H9 (cell line): ENCODE measurements at regions not wholly inside any gene's neighbourhood (a gene's known extent, or its start where the extent isn't known, plus 50 kb on each side); places are given as distances from the start of the nearest gene placed in this dataset.

Experiments used
- DNase-seq: peaks from one replicate; pipeline ENCODE4 v3.0.0-alpha.2; 2017
- H2AFZ ChIP-seq: one replicate; pipeline ENCODE4 v1.6.1; 2013; ENCODE audit warnings: mild to moderate bottlenecking, low read length, control low read depth, moderate library complexity
- H2AK5ac ChIP-seq: 2 replicates; pipeline ENCODE4 v1.6.1; 2013; ENCODE audit warnings: low read length, control low read depth, mixed read lengths; ENCODE audit not compliant: insufficient read length
- H2BK120ac ChIP-seq: one replicate; pipeline ENCODE4 v1.6.1; 2013; ENCODE audit warnings: low read depth, mild to moderate bottlenecking, low read length, control low read depth, inconsistent platforms; ENCODE audit not compliant: poor library complexity, severe bottlenecking
- H2BK12ac ChIP-seq: 2 replicates; pipeline ENCODE4 v1.6.1; 2013; ENCODE audit warnings: low read length, control low read depth, mixed read lengths, low read depth; ENCODE audit not compliant: insufficient read length
- H2BK15ac ChIP-seq: 2 replicates; pipeline ENCODE4 v1.6.1; 2013; ENCODE audit warnings: low read depth, low read length, control low read depth
- H2BK20ac ChIP-seq: one replicate; pipeline ENCODE4 v1.6.1; 2013; ENCODE audit warnings: low read depth, mild to moderate bottlenecking, low read length, control low read depth, inconsistent platforms; ENCODE audit not compliant: poor library complexity, severe bottlenecking
- H2BK5ac ChIP-seq: 2 replicates; pipeline ENCODE4 v1.6.1; 2013; ENCODE audit warnings: low read length, control low read depth, mixed read lengths; ENCODE audit not compliant: insufficient read length
- H3K14ac ChIP-seq: 2 replicates; pipeline ENCODE4 v1.6.1; 2013; ENCODE audit warnings: low read length, control low read depth; ENCODE audit not compliant: insufficient read depth
- H3K18ac ChIP-seq: 2 replicates; pipeline ENCODE4 v1.6.1; 2013; ENCODE audit warnings: low read depth, mild to moderate bottlenecking, mixed read lengths, low read length, control low read depth; ENCODE audit not compliant: insufficient read length
- H3K23ac ChIP-seq: 2 replicates; pipeline ENCODE4 v1.6.1; 2013; ENCODE audit warnings: low read length, control low read depth, mixed read lengths, low read depth; ENCODE audit not compliant: insufficient read length
- H3K23me2 ChIP-seq: 2 replicates; pipeline ENCODE4 v1.6.1; 2013; ENCODE audit warnings: low read depth, mild to moderate bottlenecking, mixed read lengths, low read length, control low read depth; ENCODE audit not compliant: insufficient read length, poor library complexity, severe bottlenecking
- H3K27ac ChIP-seq: 2 replicates; pipeline ENCODE4 v1.5.1; 2013; ENCODE audit warnings: low read length, control low read depth, mixed read lengths, low read depth; ENCODE audit not compliant: insufficient read length
- H3K27me3 ChIP-seq: 2 replicates; pipeline ENCODE4 v1.6.1; 2013; ENCODE audit warnings: low read length, control low read depth, inconsistent platforms; ENCODE audit not compliant: insufficient read depth
- H3K4ac ChIP-seq: 2 replicates; pipeline ENCODE4 v1.6.1; 2013; ENCODE audit warnings: low read depth, mild to moderate bottlenecking, control low read depth, inconsistent platforms, low read length, moderate library complexity
- H3K4me1 ChIP-seq: 2 replicates; pipeline ENCODE4 v1.6.1; 2013; ENCODE audit warnings: low read length, control low read depth, inconsistent platforms; ENCODE audit not compliant: insufficient read depth
- H3K4me2 ChIP-seq: 2 replicates; pipeline ENCODE4 v1.6.1; 2013; ENCODE audit warnings: low read length, control low read depth, mixed read lengths; ENCODE audit not compliant: insufficient read length, insufficient read depth
- H3K56ac ChIP-seq: 2 replicates; pipeline ENCODE4 v1.6.1; 2013; ENCODE audit warnings: low read depth, mild to moderate bottlenecking, mixed read lengths, low read length, control low read depth; ENCODE audit not compliant: insufficient read length
- H3K79me1 ChIP-seq: 2 replicates; pipeline ENCODE4 v1.6.1; 2013; ENCODE audit warnings: low read depth, mild to moderate bottlenecking, moderate library complexity, low read length, control low read depth, inconsistent platforms; ENCODE audit not compliant: insufficient read depth, poor library complexity, severe bottlenecking
- H3K79me2 ChIP-seq: 2 replicates; pipeline ENCODE4 v1.6.1; 2013; ENCODE audit warnings: low read length, control low read depth, inconsistent platforms; ENCODE audit not compliant: insufficient read depth
- H3K9ac ChIP-seq: 2 replicates; pipeline ENCODE4 v1.6.1; 2013; ENCODE audit warnings: low read length, control low read depth, mixed read lengths; ENCODE audit not compliant: insufficient read length; ENCODE audit errors: extremely low read depth
- H3K9me3 ChIP-seq: one replicate; pipeline ENCODE4 v1.6.1; 2013; ENCODE audit warnings: low read depth, low read length, inconsistent platforms; ENCODE audit not compliant: control insufficient read depth
- H3T11ph ChIP-seq: one replicate; pipeline ENCODE4 v1.6.1; 2013; ENCODE audit warnings: mild to moderate bottlenecking, low read length, control low read depth, inconsistent platforms
- H4K20me1 ChIP-seq: one replicate; pipeline ENCODE4 v1.6.1; 2013; ENCODE audit not compliant: control insufficient read depth, insufficient read length, insufficient read depth
- H4K5ac ChIP-seq: 2 replicates; pipeline ENCODE4 v1.6.1; 2013; ENCODE audit warnings: low read depth, mild to moderate bottlenecking, mixed read lengths, low read length, control low read depth; ENCODE audit not compliant: insufficient read length
- H4K8ac ChIP-seq: replicated peaks from 2 replicates; pipeline ENCODE4 v1.6.1; 2013; ENCODE audit warnings: low read length, control low read depth, mixed read lengths, low read depth; ENCODE audit not compliant: insufficient read length
- H4K91ac ChIP-seq: 2 replicates; pipeline ENCODE4 v1.6.1; 2013; ENCODE audit warnings: low read depth, mild to moderate bottlenecking, moderate library complexity, mixed read lengths, low read length, control low read depth; ENCODE audit not compliant: insufficient read length
- H3K27ac Mint-ChIP-seq, 3 experiments: 2 replicates in 2 of 3; 3 replicates in 1 of 3; pipeline ENCODE4 v1.8.0; 2020 to 2021; ENCODE audit warnings: mixed read lengths in 3 of 3, mild to moderate bottlenecking in 1 of 3, moderate library complexity in 1 of 3
- H3K27me3 Mint-ChIP-seq: 2 replicates; pipeline ENCODE4 v1.8.0; 2021; ENCODE audit warnings: low read depth, mild to moderate bottlenecking, moderate library complexity, mixed read lengths
- H3K36me3 Mint-ChIP-seq, 3 experiments: 2 replicates in 2 of 3; 3 replicates in 1 of 3; pipeline ENCODE4 v1.8.0; 2020 to 2021; ENCODE audit warnings: low read depth in 3 of 3, mixed read lengths in 3 of 3; ENCODE audit not compliant: insufficient read depth in 1 of 3
- H3K4me1 Mint-ChIP-seq, 2 experiments: 2 replicates each; pipeline ENCODE4 v1.8.0; 2020; ENCODE audit warnings: mixed read lengths in 2 of 2
- H3K4me3 Mint-ChIP-seq, 2 experiments: 2 replicates in 1 of 2; 3 replicates in 1 of 2; pipeline ENCODE4 v1.8.0; 2020 to 2021; ENCODE audit warnings: mild to moderate bottlenecking in 2 of 2, mixed read lengths in 2 of 2, moderate library complexity in 1 of 2
- H3K9me3 Mint-ChIP-seq, 2 experiments: 2 replicates in 1 of 2; 3 replicates in 1 of 2; pipeline ENCODE4 v1.8.0; 2020; ENCODE audit warnings: mild to moderate bottlenecking in 2 of 2, mixed read lengths in 2 of 2, moderate library complexity in 1 of 2
- WGBS: extraction: QIAGEN DNeasy Blood & Tissue Kit; methylation state at CpG from one replicate; pipeline ENCODE4 v1.1.7; 2013; ENCODE audit warnings: missing lambda C conversion rate, low lambda C conversion rate, mixed read lengths; ENCODE audit not compliant: insufficient read length; ENCODE audit errors: extremely low coverage; 5-methylcytosine and 5-hydroxymethylcytosine counted together
- TF ChIP-seq, protein P1 (sequence below): fragments of 200-600 bp; sonication (generic); conservative IDR thresholded peaks from 3 replicates; pipeline ENCODE4 v1.8.0; 2021; ENCODE audit warnings: antibody characterized with exemption, mild to moderate bottlenecking

GRCh38 chr4:180564026-180564425 is 1679.2 kb upstream of the TENM3 start:
- H3K56ac ChIP-seq, result no peak overlapping the region
- H4K91ac ChIP-seq, result no peak overlapping the region
- no peaks in the 10 kb centered on the region for H3K4me1 ChIP-seq
- H3K18ac ChIP-seq, result no peak overlapping the region
- no peaks in the 10 kb centered on the region for H3K9me3 ChIP-seq
- H2BK12ac ChIP-seq, result no peak overlapping the region
- no peak overlapping the region for H2AFZ ChIP-seq
- Mint-ChIP-seq H3K27ac (no peak overlapping the region), H3K36me3 (no peaks in the 10 kb centered on the region; a peak in 1 of 7 replicates), H3K9me3 (peaks cover 0 to 2% of the 10 kb centered on the region in 2 experiments; a peak in 2 of 5 replicates), H3K4me1 (no peaks in the 10 kb centered on the region), H3K27me3 (no peaks in the 10 kb centered on the region), H3K4me3 (no peak overlapping the region)
- no peak overlapping the region for H4K8ac ChIP-seq
- no peak overlapping the region for H2BK15ac ChIP-seq
- no peak overlapping the region for H2BK5ac ChIP-seq
- no peak overlapping the region for H3K4ac ChIP-seq
- no peak for DNase-seq
- no peaks in the 10 kb centered on the region for H4K20me1 ChIP-seq
- H3K27ac ChIP-seq, result no peak overlapping the region
- no peak overlapping the region for H2AK5ac ChIP-seq
- no peaks in the 10 kb centered on the region for H3K23me2 ChIP-seq
- H2BK20ac ChIP-seq, result no peak overlapping the region
- TF ChIP-seq, protein P1, sequence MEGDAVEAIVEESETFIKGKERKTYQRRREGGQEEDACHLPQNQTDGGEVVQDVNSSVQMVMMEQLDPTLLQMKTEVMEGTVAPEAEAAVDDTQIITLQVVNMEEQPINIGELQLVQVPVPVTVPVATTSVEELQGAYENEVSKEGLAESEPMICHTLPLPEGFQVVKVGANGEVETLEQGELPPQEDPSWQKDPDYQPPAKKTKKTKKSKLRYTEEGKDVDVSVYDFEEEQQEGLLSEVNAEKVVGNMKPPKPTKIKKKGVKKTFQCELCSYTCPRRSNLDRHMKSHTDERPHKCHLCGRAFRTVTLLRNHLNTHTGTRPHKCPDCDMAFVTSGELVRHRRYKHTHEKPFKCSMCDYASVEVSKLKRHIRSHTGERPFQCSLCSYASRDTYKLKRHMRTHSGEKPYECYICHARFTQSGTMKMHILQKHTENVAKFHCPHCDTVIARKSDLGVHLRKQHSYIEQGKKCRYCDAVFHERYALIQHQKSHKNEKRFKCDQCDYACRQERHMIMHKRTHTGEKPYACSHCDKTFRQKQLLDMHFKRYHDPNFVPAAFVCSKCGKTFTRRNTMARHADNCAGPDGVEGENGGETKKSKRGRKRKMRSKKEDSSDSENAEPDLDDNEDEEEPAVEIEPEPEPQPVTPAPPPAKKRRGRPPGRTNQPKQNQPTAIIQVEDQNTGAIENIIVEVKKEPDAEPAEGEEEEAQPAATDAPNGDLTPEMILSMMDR, result no peak
- H3K79me1 ChIP-seq, result no peaks in the 10 kb centered on the region
- H3K27me3 ChIP-seq, result no peaks in the 10 kb centered on the region
- no peak overlapping the region for H3K4me2 ChIP-seq
- H3K23ac ChIP-seq, result no peak overlapping the region
- H3T11ph ChIP-seq, result no peak overlapping the region
- no CpG with 5 or more reads among the region's 3 CpGs for WGBS
- no peak overlapping the region for H4K5ac ChIP-seq
- H2BK120ac ChIP-seq, result no peak overlapping the region
- no peak overlapping the region for H3K14ac ChIP-seq
- no peaks in the 10 kb centered on the region for H3K79me2 ChIP-seq
- no peak overlapping the region for H3K9ac ChIP-seq
